CD14-positive monocyte (primary cell): ENCODE measurements at regions not wholly inside any gene's neighbourhood (a gene's known extent, or its start where the extent isn't known, plus 50 kb on each side); places are given as distances from the start of the nearest gene placed in this dataset.

Source experiments
- DNase-seq, 3 donors: peaks; one replicate each; pipeline ENCODE4 v3.0.0-alpha.2; 2011 to 2022
- H2AFZ ChIP-seq: 2 replicates; pipeline ENCODE4 v1.6.0; 2012; ENCODE audit warnings: mild to moderate bottlenecking, low read depth, low read length, inconsistent platforms; ENCODE audit not compliant: insufficient read depth, poor library complexity, severe bottlenecking
- H3K27ac ChIP-seq, 2 donors: 1 replicate in 1 of 2; 2 replicates in 1 of 2; pipeline ENCODE4 v1.5.1; 2012 to 2013; ENCODE audit warnings: low read length in 2 of 2, control low read depth in 1 of 2, inconsistent platforms in 1 of 2, low read depth in 1 of 2, mild to moderate bottlenecking in 1 of 2
- H3K27me3 ChIP-seq, 2 donors: one replicate each; pipeline versions ENCODE4 v1.6.0 to v1.6.1; 2011 to 2013; ENCODE audit warnings: low read length in 2 of 2; ENCODE audit not compliant: control insufficient read depth in 2 of 2, insufficient read depth in 2 of 2
- H3K36me3 ChIP-seq, 2 donors: replicated peaks in 1 of 2; 1 replicate in 1 of 2; 2 replicates in 1 of 2; pipeline versions ENCODE4 v1.5.1 to v1.6.1; 2012 to 2013; ENCODE audit warnings: low read length in 2 of 2, control low read depth in 1 of 2, inconsistent platforms in 1 of 2, mild to moderate bottlenecking in 1 of 2; ENCODE audit not compliant: insufficient read depth in 2 of 2, control insufficient read depth in 1 of 2
- H3K4me1 ChIP-seq, 2 donors: 1 replicate in 1 of 2; 2 replicates in 1 of 2; pipeline versions ENCODE4 v1.5.1 to v1.6.1; 2012 to 2013; ENCODE audit warnings: low read length in 2 of 2, control low read depth in 1 of 2, inconsistent platforms in 1 of 2, mild to moderate bottlenecking in 1 of 2, moderate library complexity in 1 of 2; ENCODE audit not compliant: insufficient read depth in 2 of 2, control insufficient read depth in 1 of 2
- H3K4me2 ChIP-seq: replicated peaks from 2 replicates; pipeline ENCODE3; 2012; ENCODE audit warnings: low read length, moderate library complexity, mild to moderate bottlenecking; ENCODE audit not compliant: poor library complexity, severe bottlenecking; ENCODE audit errors: extremely low read depth
- H3K4me3 ChIP-seq, 3 experiments: fragments of 200-600 bp in 1 of 3; sonication (generic) in 1 of 3; replicated peaks in 1 of 3; 1 replicate in 2 of 3; 2 replicates in 1 of 3; pipeline ENCODE4 v1.5.1; 2011 to 2013; ENCODE audit warnings: low read length in 3 of 3, mild to moderate bottlenecking in 3 of 3, control low read depth in 2 of 3, low read depth in 2 of 3, inconsistent platforms in 1 of 3, moderate library complexity in 1 of 3
- H3K79me2 ChIP-seq: 2 replicates; pipeline ENCODE4 v1.6.0; 2012; ENCODE audit warnings: mild to moderate bottlenecking, control low read depth, inconsistent platforms, low read length, moderate library complexity; ENCODE audit not compliant: insufficient read depth
- H3K9ac ChIP-seq: 2 replicates; pipeline ENCODE4 v1.6.0; 2017; ENCODE audit warnings: low read length, mild to moderate bottlenecking; ENCODE audit not compliant: insufficient read depth, poor library complexity, severe bottlenecking
- H3K9me3 ChIP-seq, 2 donors: replicated peaks in 1 of 2; 1 replicate in 1 of 2; 2 replicates in 1 of 2; pipeline versions ENCODE4 v1.5.1 to v1.6.1; 2012 to 2013; ENCODE audit warnings: low read length in 2 of 2, control low read depth in 1 of 2; ENCODE audit not compliant: control insufficient read depth in 1 of 2, insufficient read depth in 1 of 2
- H4K20me1 ChIP-seq: 2 replicates; pipeline ENCODE4 v1.6.0; 2012; ENCODE audit warnings: mild to moderate bottlenecking, low read length, control low read depth, moderate library complexity; ENCODE audit not compliant: insufficient read depth
- H3K27ac Mint-ChIP-seq, 7 donors: one replicate each; pipeline ENCODE4 v1.8.0; 2020; ENCODE audit warnings: mild to moderate bottlenecking in 7 of 7, mixed read lengths in 7 of 7, moderate library complexity in 6 of 7, inconsistent platforms in 2 of 7
- H3K27me3 Mint-ChIP-seq, 3 donors: one replicate each; pipeline ENCODE4 v1.8.0; 2021 to 2022; ENCODE audit warnings: low read depth in 3 of 3, mild to moderate bottlenecking in 3 of 3, mixed read lengths in 3 of 3, moderate library complexity in 3 of 3, inconsistent platforms in 1 of 3
- H3K36me3 Mint-ChIP-seq, 2 donors: one replicate each; pipeline ENCODE4 v1.8.0; 2020; ENCODE audit warnings: mixed read lengths in 2 of 2, inconsistent platforms in 1 of 2, mild to moderate bottlenecking in 1 of 2
- H3K4me1 Mint-ChIP-seq: one replicate; pipeline ENCODE4 v1.8.0; 2020; ENCODE audit warnings: mild to moderate bottlenecking, mixed read lengths
- H3K4me3 Mint-ChIP-seq, 2 donors: one replicate each; pipeline ENCODE4 v1.8.0; 2020; ENCODE audit warnings: mild to moderate bottlenecking in 2 of 2, mixed read lengths in 2 of 2, moderate library complexity in 1 of 2
- H3K9me3 Mint-ChIP-seq, 7 donors: one replicate each; pipeline ENCODE4 v1.8.0; 2020 to 2022; ENCODE audit warnings: mixed read lengths in 7 of 7, mild to moderate bottlenecking in 6 of 7, moderate library complexity in 6 of 7, inconsistent platforms in 2 of 7
- CTCF ChIP-seq: fragments of 200-600 bp; IDR thresholded peaks from one replicate; pipeline ENCODE4 v1.8.0; 2022; ENCODE audit warnings: antibody characterized with exemption, mild to moderate bottlenecking
- WGBS: methylation state at CpG from one replicate; pipeline ENCODE4 v1.1.5; 2013; ENCODE audit warnings: missing lambda C conversion rate; ENCODE audit not compliant: insufficient coverage; 5-methylcytosine and 5-hydroxymethylcytosine counted together
- intact Hi-C, 2 donors: fragments of 100-400 bp; cut with micrococcal nuclease; formaldehyde crosslinking; loops; one replicate each; pipeline versions ENCODE4 v1.15.0 to v1.15.1; 2023

DNA sequence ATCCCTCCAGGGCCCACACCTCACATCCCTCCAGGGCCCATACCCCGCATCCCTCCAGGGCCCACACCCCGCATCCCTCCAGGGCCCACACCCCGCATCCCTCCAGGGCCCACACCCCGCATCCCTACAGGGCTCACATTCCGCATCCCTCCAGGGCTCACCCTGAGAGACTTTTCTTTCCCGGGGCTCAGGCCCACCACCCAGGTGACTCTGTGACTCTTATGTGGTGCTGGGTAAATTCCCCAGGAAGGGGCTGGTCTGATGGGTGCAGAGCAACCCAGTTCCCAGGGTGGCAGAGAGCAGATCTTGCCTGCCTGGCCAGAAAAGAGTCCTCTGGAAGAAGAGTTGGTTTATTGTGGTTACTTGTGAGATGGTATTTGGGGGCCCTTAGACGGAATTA is 290.7 kb downstream of the TCERG1L start:
- Histone ChIP-seq H3K4me2 (no peak overlapping the region), H4K20me1 (no peaks in the 10 kb centered on the region), H3K27ac (no peak overlapping the region), H3K79me2 (no peaks in the 10 kb centered on the region), H2AFZ (no peak overlapping the region), H3K9ac (no peak overlapping the region), H3K4me3 (no peak overlapping the region), H3K36me3 (no peaks in the 10 kb centered on the region), H3K27me3 (no peaks in the 10 kb centered on the region), H3K4me1 (no peaks in the 10 kb centered on the region), H3K9me3 (no peaks in the 10 kb centered on the region)
- H3K36me3 Mint-ChIP-seq: no peaks in the 10 kb centered on the region
- intact Hi-C loops: no loop called here
- H3K4me3 Mint-ChIP-seq: no peak overlapping the region
- DNase-seq: no peak
- H3K9me3 Mint-ChIP-seq: peaks cover 0 to 2% (median 0%) of the 10 kb centered on the region in 7 donors
- no peak for TF ChIP-seq CTCF
- H3K27ac Mint-ChIP-seq: no peak overlapping the region
- H3K4me1 Mint-ChIP-seq: no peaks in the 10 kb centered on the region
- WGBS: 50% methylated on average over 2 of the region's 7 CpGs
- peaks cover 0 to 4% (median 2%) of the 10 kb centered on the region in 3 donors for H3K27me3 Mint-ChIP-seq

- TF ChIP-seq CTCF: no peak
- 92% methylated on average over 11 of the region's 16 CpGs for WGBS
- Histone ChIP-seq H3K9me3 (no peaks in the 10 kb centered on the region), H3K9ac (no peak overlapping the region), H3K4me3 (no peak overlapping the region), H3K27ac (no peak overlapping the region), H3K4me2 (no peak overlapping the region), H3K79me2 (no peaks in the 10 kb centered on the region), H3K4me1 (no peaks in the 10 kb centered on the region), H4K20me1 (no peaks in the 10 kb centered on the region), H3K27me3 (no peaks in the 10 kb centered on the region), H2AFZ (no peak overlapping the region), H3K36me3 (no peaks in the 10 kb centered on the region)
- no peaks in the 10 kb centered on the region for H3K4me1 Mint-ChIP-seq
- intact Hi-C loops: no loop called here
- peaks cover 0 to 2% (median 0%) of the 10 kb centered on the region in 7 donors for H3K9me3 Mint-ChIP-seq
- H3K27me3 Mint-ChIP-seq: peaks cover 0 to 2% (median 2%) of the 10 kb centered on the region in 3 donors
- no peak for DNase-seq
- H3K4me3 Mint-ChIP-seq: no peak overlapping the region
- no peaks in the 10 kb centered on the region for H3K36me3 Mint-ChIP-seq
- no peak overlapping the region for H3K27ac Mint-ChIP-seq
Measured at GRCh38 chr10:131021246-131021895, 290.1 kb downstream of the TCERG1L start.
